ENCODE measurements at regions not wholly inside any gene's neighbourhood (a gene's known extent, or its start where the extent isn't known, plus 50 kb on each side); places are given as distances from the start of the nearest gene placed in this dataset.

DNA sequence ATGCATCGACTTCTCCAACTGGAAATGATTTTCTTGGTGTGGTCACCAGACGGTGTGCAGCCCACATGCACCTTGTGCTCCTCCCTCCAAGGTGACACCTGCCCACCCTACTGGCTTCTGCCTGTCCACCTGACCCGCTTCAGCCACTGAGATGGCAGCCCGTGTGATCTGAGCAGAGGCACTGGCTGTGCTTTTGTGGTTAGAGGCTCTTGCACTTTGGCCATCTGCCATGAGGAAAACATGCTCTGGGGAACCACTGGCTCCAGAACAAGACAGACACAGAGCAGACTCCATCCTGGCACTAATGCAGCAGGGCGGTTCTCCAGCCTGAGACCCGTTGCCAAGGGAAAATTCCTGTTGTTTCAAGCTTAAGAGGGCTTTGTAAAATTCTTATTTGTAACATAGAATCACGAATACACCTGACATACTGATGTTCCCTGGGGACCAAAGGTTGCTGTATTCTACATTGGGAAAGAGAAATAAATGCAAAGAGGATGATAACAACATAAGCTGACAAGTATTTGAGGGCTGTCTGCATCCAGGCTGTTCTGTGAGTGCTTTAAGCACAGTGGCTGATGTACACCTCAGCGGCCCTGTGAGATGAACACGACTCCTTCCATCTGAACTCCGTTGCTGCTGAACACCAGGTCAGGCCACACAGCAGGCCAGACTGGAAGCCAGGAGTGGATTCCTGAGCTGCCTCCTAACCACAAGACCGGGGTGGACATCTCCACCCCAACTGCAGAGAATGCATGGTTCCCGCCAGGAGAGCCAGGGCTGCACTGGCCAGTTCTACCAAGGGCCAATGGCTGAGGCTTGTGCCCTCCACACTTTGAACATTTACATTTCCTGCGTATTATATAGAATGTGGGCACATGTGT, 820.4 kb downstream of the GALR1 start:
- Mint-ChIP-seq H3K27me3 (ENCODE audit: insufficient read depth, unreplicated experiment) (no peaks in the 10 kb centered on the region), H3K9me3 (ENCODE audit: unreplicated experiment) (peaks cover 6% of the 10 kb centered on the region), H3K4me3 (ENCODE audit: unreplicated experiment) (no peak overlapping the region), H3K4me1 (ENCODE audit: insufficient read depth, unreplicated experiment) (no peaks in the 10 kb centered on the region), H3K36me3 (ENCODE audit: insufficient read depth, unreplicated experiment) (no peaks in the 10 kb centered on the region), H3K27ac (ENCODE audit: low read depth, unreplicated experiment) (no peak overlapping the region)
- ChIA-PET CTCF (no interaction called here), POLR2A (no interaction called here)
- no TSS peak for BruUV-seq (replicated peaks)
- no peak for DNase-seq (ENCODE audit: unreplicated experiment)
- no peak for TF ChIP-seq CTCF (IDR thresholded peaks at IDR 0.05; ENCODE audit: unreplicated experiment)
- intact Hi-C loops (cut with micrococcal nuclease) = no loop called here

GRCh38 chr18:78071166-78071710, 821.6 kb downstream of the GALR1 start:
- BruUV-seq (replicated peaks) = no TSS peak
- H3K27me3 Mint-ChIP-seq (ENCODE audit: insufficient read depth, unreplicated experiment) = no peaks in the 10 kb centered on the region
- ChIA-PET CTCF (no interaction called here), POLR2A (no interaction called here)
- H3K4me3 Mint-ChIP-seq (ENCODE audit: unreplicated experiment) = no peak overlapping the region
- H3K36me3 Mint-ChIP-seq (ENCODE audit: insufficient read depth, unreplicated experiment) = no peaks in the 10 kb centered on the region
- intact Hi-C loops (cut with micrococcal nuclease) = no loop called here
- H3K9me3 Mint-ChIP-seq (ENCODE audit: unreplicated experiment) = peaks cover 6% of the 10 kb centered on the region
- DNase-seq (ENCODE audit: unreplicated experiment) = no peak
- no peak for TF ChIP-seq CTCF (IDR thresholded peaks at IDR 0.05; ENCODE audit: unreplicated experiment)
- no peak overlapping the region for H3K27ac Mint-ChIP-seq (ENCODE audit: low read depth, unreplicated experiment)
- no peaks in the 10 kb centered on the region for H3K4me1 Mint-ChIP-seq (ENCODE audit: insufficient read depth, unreplicated experiment)

GRCh38 chr18:78071776-78072175, 822.1 kb downstream of the GALR1 start:
- CTCF ChIA-PET = interaction anchor here (0.8 kb wide), 1 partner anchor 1048 kb away, joined by 3 read pairs; no protein-coding TSS in a partner anchor

More at GRCh38 chr18:78071776-78072175, 822.1 kb downstream of the GALR1 start:
- Mint-ChIP-seq H3K4me3 (ENCODE audit: unreplicated experiment) (no peak overlapping the region), H3K4me1 (ENCODE audit: insufficient read depth, unreplicated experiment) (no peaks in the 10 kb centered on the region), H3K9me3 (ENCODE audit: unreplicated experiment) (peaks cover 6% of the 10 kb centered on the region), H3K27ac (ENCODE audit: low read depth, unreplicated experiment) (no peak overlapping the region), H3K27me3 (ENCODE audit: insufficient read depth, unreplicated experiment) (no peaks in the 10 kb centered on the region), H3K36me3 (ENCODE audit: insufficient read depth, unreplicated experiment) (no peaks in the 10 kb centered on the region)
- intact Hi-C loops (cut with micrococcal nuclease) = no loop called here
- POLR2A ChIA-PET = no interaction called here
- no peak for DNase-seq (ENCODE audit: unreplicated experiment)
- BruUV-seq (replicated peaks) = no TSS peak
- TF ChIP-seq CTCF (IDR thresholded peaks at IDR 0.05; ENCODE audit: unreplicated experiment) = no peak

All from MCF 10A (cell line).